ENCODE measurements at regions not wholly inside any gene's neighbourhood (a gene's known extent, or its start where the extent isn't known, plus 50 kb on each side); places are given as distances from the start of the nearest gene placed in this dataset.
"Not testable (repeated sequence)": the region's sequence is repeated elsewhere in the genome, so short reads cannot be mapped to it uniquely, and the experiment has no call there.

DNA sequence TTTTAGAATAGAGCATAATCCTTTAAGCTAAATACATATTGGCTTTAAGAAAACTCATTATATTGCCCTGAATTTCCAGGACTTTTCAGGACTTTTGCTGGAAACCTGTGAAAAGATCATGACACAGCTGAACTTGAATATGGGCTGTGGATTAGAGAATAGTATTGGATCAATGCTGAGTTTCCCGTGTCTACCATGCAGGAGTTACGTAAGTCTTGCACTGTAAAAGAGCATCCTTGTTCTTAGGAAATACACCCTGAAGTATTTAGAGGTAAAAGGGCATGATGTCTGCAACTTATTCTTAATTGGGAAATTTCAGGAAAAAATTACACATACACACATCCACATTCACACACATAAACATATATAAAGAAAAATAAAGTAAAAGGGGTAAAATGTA is 82.1 kb downstream of the ZFP36L2 start:
- H3K4me3 ChIP-seq, result no peak overlapping the region
- H3K9me3 ChIP-seq (ENCODE audit: low read depth), result no peaks in the 10 kb centered on the region
- H3K4me1 ChIP-seq (ENCODE audit: insufficient read depth), result no peaks in the 10 kb centered on the region
- H2AFZ ChIP-seq, result no peak overlapping the region
- no peak for DNase-seq (ENCODE audit: low spot score)
- H3K27me3 ChIP-seq, result no peaks in the 10 kb centered on the region
- TF ChIP-seq EZH2phosphoT487 (IDR thresholded peaks at IDR 0.05; ENCODE audit: low read depth, severe bottlenecking, unreplicated experiment) (no peak), EZH2 (IDR thresholded peaks at IDR 0.05; ENCODE audit: borderline replicate concordance) (no peak)
- TF ChIP-seq, protein P1, sequence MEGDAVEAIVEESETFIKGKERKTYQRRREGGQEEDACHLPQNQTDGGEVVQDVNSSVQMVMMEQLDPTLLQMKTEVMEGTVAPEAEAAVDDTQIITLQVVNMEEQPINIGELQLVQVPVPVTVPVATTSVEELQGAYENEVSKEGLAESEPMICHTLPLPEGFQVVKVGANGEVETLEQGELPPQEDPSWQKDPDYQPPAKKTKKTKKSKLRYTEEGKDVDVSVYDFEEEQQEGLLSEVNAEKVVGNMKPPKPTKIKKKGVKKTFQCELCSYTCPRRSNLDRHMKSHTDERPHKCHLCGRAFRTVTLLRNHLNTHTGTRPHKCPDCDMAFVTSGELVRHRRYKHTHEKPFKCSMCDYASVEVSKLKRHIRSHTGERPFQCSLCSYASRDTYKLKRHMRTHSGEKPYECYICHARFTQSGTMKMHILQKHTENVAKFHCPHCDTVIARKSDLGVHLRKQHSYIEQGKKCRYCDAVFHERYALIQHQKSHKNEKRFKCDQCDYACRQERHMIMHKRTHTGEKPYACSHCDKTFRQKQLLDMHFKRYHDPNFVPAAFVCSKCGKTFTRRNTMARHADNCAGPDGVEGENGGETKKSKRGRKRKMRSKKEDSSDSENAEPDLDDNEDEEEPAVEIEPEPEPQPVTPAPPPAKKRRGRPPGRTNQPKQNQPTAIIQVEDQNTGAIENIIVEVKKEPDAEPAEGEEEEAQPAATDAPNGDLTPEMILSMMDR (IDR thresholded peaks at IDR 0.05; ENCODE audit: poor library complexity), result no peak
- WGBS (ENCODE audit: low lambda C conversion rate, missing lambda C conversion rate), result 69% methylated on average over 2 of the region's 2 CpGs
- no peaks in the 10 kb centered on the region for H4K20me1 ChIP-seq (ENCODE audit: insufficient read depth, poor library complexity, severe bottlenecking)
- H3K79me2 ChIP-seq, result no peaks in the 10 kb centered on the region
- H3K36me3 ChIP-seq (replicated peaks; ENCODE audit: insufficient read depth, low read depth), result no peaks in the 10 kb centered on the region
- H3K4me2 ChIP-seq, result no peak overlapping the region
- no peak overlapping the region for H3K27ac ChIP-seq
- no peaks in the 10 kb centered on the region for H3K9me2 ChIP-seq (replicated peaks; ENCODE audit: insufficient read depth)

DNA sequence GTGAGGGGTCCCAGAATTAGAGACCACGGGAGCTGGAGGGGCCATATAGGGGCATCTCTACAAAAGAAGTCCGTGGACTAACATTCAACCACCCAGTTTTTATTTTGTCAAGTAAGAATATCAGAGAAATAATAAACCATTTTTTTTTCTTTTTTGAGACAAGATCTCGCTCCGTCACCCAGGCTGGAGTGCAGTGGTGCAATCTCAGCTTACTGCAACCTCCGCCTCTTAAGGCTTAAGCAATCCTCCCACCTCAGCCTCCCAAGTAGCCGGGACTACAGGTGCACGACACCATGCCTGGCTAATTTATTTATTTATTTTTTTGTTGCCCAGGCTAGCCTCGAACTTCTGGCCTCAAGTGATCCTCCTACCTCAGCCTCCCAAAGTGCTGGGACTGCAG is 82.7 kb downstream of the ZFP36L2 start:
- H4K20me1 ChIP-seq (ENCODE audit: insufficient read depth, poor library complexity, severe bottlenecking), result no peaks in the 10 kb centered on the region
- no peaks in the 10 kb centered on the region for H3K27me3 ChIP-seq
- no peak overlapping the region for H3K4me2 ChIP-seq
- no peak for DNase-seq (ENCODE audit: low spot score)
- H2AFZ ChIP-seq, result no peak overlapping the region
- H3K36me3 ChIP-seq (replicated peaks; ENCODE audit: insufficient read depth, low read depth), result no peaks in the 10 kb centered on the region
- H3K4me1 ChIP-seq (ENCODE audit: insufficient read depth), result no peaks in the 10 kb centered on the region
- H3K9me2 ChIP-seq (replicated peaks; ENCODE audit: insufficient read depth), result no peaks in the 10 kb centered on the region
- TF ChIP-seq EZH2phosphoT487 (IDR thresholded peaks at IDR 0.05; ENCODE audit: low read depth, severe bottlenecking, unreplicated experiment), result no peak
- TF ChIP-seq EZH2 (IDR thresholded peaks at IDR 0.05; ENCODE audit: borderline replicate concordance), result no peak
- TF ChIP-seq, protein P1 (IDR thresholded peaks at IDR 0.05; ENCODE audit: poor library complexity), result no peak
- H3K9me3 ChIP-seq (ENCODE audit: low read depth), result no peaks in the 10 kb centered on the region
- WGBS (ENCODE audit: low lambda C conversion rate, missing lambda C conversion rate), result 83% methylated on average over 8 of the region's 8 CpGs
- H3K4me3 ChIP-seq, result no peak overlapping the region
- H3K79me2 ChIP-seq, result no peaks in the 10 kb centered on the region
- no peak overlapping the region for H3K27ac ChIP-seq

DNA sequence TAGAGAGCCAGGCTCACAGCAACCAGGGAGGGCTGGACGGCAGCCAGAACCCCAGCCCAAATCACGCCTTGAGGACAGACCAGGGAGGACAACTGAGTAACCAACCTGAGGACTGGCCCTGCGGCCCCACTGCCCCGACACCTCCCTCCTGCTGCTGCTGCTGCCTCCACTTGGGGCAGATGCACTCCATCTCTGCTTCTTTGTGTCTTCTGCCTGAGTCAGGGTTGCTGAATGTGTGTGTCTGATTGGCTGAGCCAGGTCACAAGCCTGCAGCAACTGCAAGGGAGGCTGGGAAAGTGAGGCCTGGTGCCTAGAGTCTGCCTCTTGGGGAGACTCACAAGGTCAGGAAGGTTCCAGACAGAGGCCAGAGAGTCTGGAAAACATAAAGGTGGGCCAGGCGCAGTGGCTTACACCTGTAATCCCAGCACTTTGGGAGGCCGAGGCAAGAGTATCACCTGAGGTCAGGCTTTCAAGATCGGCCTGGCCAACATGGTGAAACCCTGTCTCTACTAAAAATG is 83.4 kb downstream of the ZFP36L2 start:
- 95% methylated on average over 7 of the region's 7 CpGs for WGBS (ENCODE audit: low lambda C conversion rate, missing lambda C conversion rate)
- H3K4me2 ChIP-seq, result no peak overlapping the region
- no peak overlapping the region for H2AFZ ChIP-seq

DNA sequence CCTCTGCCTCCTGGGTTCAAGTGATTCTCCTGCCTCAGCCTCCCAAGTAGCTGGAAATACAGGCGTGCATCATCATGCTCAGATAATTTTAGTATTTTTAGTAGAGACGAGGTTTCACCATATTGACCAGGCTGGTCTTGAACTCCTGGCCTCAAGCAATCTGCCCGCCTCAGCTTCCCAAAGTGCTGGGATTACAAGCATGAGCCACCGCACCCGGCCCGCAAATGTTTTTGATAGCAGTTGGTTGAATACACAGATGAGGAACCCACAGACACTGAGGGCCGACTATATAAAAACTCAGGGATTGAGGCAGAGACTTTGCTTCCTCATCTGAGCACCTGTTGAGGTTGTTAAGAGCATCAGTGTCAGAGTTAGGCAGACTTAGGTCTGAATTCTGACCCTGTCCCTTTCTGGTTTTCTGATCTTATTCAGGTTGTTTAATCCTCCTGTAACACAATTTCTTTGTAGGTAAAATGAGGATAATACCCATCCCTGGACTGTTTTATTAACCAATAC is 84.7 kb downstream of the ZFP36L2 start:
- H3K27me3 ChIP-seq; H3K27ac ChIP-seq; H3K4me1 ChIP-seq (ENCODE audit: insufficient read depth); H3K9me2 ChIP-seq (replicated peaks; ENCODE audit: insufficient read depth); H3K79me2 ChIP-seq; H3K4me2 ChIP-seq; H3K36me3 ChIP-seq (replicated peaks; ENCODE audit: insufficient read depth, low read depth); H4K20me1 ChIP-seq (ENCODE audit: insufficient read depth, poor library complexity, severe bottlenecking); H2AFZ ChIP-seq; H3K4me3 ChIP-seq; H3K9me3 ChIP-seq (ENCODE audit: low read depth): not testable (repeated sequence)
- 94% methylated on average over 7 of the region's 7 CpGs for WGBS (ENCODE audit: low lambda C conversion rate, missing lambda C conversion rate)
- DNase-seq (ENCODE audit: low spot score), result peak; percentile 1

More for the DNA sequence above, 83.4 kb downstream of the ZFP36L2 start:
- H3K79me2 ChIP-seq, result no peaks in the 10 kb centered on the region
- H3K36me3 ChIP-seq (replicated peaks; ENCODE audit: insufficient read depth, low read depth), result no peaks in the 10 kb centered on the region
- no peaks in the 10 kb centered on the region for H4K20me1 ChIP-seq (ENCODE audit: insufficient read depth, poor library complexity, severe bottlenecking)
- no peaks in the 10 kb centered on the region for H3K9me2 ChIP-seq (replicated peaks; ENCODE audit: insufficient read depth)
- H3K4me1 ChIP-seq (ENCODE audit: insufficient read depth), result no peaks in the 10 kb centered on the region
- DNase-seq (ENCODE audit: low spot score), result peak; percentile 6
- no peak for TF ChIP-seq EZH2 (IDR thresholded peaks at IDR 0.05; ENCODE audit: borderline replicate concordance)
- TF ChIP-seq EZH2phosphoT487 (IDR thresholded peaks at IDR 0.05; ENCODE audit: low read depth, severe bottlenecking, unreplicated experiment), result no peak
- TF ChIP-seq, protein P1 (IDR thresholded peaks at IDR 0.05; ENCODE audit: poor library complexity), result no peak
- H3K27me3 ChIP-seq, result no peaks in the 10 kb centered on the region
- H3K27ac ChIP-seq, result no peak overlapping the region
- H3K9me3 ChIP-seq (ENCODE audit: low read depth), result no peaks in the 10 kb centered on the region
- H3K4me3 ChIP-seq, result no peak overlapping the region
